HG03095 (cell line): ENCODE measurements at regions not wholly inside any gene's neighbourhood (a gene's known extent, or its start where the extent isn't known, plus 50 kb on each side); places are given as distances from the start of the nearest gene placed in this dataset.

Source experiments
- ATAC-seq: cut with Tn5 transposase; IDR thresholded peaks from one replicate; pipeline ENCODE4 v1.9.1; 2021; ENCODE audit warnings: moderate library complexity; ENCODE audit not compliant: unreplicated experiment

- ATAC-seq = no peak
These were observed 553.0 kb upstream of the ZNF462 start for GRCh38 chr9:106309925-106310324.

- no peak for ATAC-seq
These were observed 552.2 kb upstream of the ZNF462 start for GRCh38 chr9:106310782-106311181.

GRCh38 chr9:106312906-106313305 lies 550.1 kb upstream of the ZNF462 start:
- ATAC-seq = no peak

DNA sequence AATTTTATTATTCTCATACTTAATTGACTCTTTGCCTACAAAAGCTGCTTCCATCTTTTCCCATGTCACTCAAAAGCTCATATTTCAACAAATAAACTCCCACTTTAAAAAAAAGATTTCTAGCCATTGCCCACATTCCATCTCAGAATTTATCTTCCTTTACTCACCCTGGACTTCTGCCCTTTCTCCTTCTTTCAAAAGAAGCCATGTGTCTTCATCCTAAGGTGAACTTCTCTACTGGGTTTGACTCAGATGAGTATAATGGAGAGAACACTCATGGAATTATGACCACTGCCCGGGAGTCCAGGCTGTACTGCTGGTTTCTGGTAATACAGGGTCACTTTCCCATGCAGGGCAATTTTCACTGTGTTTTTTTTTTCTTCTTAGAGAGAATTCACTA lies 548.5 kb upstream of the ZNF462 start:
- no peak for ATAC-seq

- no peak for ATAC-seq
These were observed 541.4 kb upstream of the ZNF462 start for GRCh38 chr9:106321394-106322180.

- no peak for ATAC-seq
These were observed 540.2 kb upstream of the ZNF462 start for GRCh38 chr9:106322706-106323245.

- ATAC-seq = no peak
These were observed 538.8 kb upstream of the ZNF462 start for GRCh38 chr9:106324053-106324585.

- ATAC-seq = no peak
These were observed 538.2 kb upstream of the ZNF462 start for GRCh38 chr9:106324591-106325280.

GRCh38 chr9:106326493-106326892 lies 536.5 kb upstream of the ZNF462 start:
- no peak for ATAC-seq

DNA sequence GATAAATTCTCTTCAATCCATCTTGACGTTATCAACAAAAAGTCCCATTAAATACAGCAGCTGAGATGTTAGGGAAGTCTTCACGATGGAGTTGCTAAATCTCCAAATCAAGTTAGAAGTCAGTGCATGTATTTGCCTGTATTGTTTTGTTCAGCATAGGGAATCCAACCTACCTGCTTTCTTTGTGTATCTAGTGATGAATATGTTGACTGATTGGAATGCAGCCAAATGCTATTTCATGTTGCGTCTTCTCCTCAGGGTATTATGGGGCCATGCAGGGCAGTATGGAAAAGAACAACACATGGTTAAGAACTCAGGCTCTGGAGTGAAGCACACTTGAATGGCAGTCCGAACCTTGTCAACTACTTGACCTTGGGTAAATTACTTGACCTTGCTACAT lies 529.5 kb upstream of the ZNF462 start:
- no peak for ATAC-seq

- ATAC-seq = no peak
These were observed 528.9 kb upstream of the ZNF462 start for GRCh38 chr9:106334081-106334480.

- no peak for ATAC-seq
These were observed 523.1 kb upstream of the ZNF462 start for GRCh38 chr9:106339882-106340281.

GRCh38 chr9:106350777-106351176 lies 512.2 kb upstream of the ZNF462 start:
- ATAC-seq = no peak

GRCh38 chr9:106356924-106357323 lies 506.0 kb upstream of the ZNF462 start:
- ATAC-seq = no peak

- no peak for ATAC-seq
These were observed 504.6 kb upstream of the ZNF462 start for GRCh38 chr9:106358331-106358730.

- no peak for ATAC-seq
These were observed 486.3 kb upstream of the ZNF462 start for GRCh38 chr9:106376689-106377088.

DNA sequence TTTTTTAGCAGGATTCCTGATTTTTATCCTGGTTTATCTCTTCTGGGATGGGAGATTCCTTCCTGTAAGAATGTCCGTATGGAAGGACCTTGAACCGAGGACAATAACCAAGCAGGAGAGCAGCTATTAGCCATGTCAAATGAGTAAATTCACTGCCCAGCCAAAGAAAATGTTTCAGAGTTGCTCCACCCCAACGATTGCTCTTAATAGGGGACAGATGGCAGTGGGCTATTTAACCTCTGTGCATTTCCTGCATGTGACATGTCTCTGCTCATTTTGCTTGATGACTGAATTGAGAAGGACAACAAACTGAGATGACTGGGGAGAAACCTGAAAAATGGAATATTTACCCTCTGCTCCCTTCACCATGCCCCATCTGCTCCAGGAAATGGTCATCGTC lies 479.9 kb upstream of the ZNF462 start:
- no peak for ATAC-seq

DNA sequence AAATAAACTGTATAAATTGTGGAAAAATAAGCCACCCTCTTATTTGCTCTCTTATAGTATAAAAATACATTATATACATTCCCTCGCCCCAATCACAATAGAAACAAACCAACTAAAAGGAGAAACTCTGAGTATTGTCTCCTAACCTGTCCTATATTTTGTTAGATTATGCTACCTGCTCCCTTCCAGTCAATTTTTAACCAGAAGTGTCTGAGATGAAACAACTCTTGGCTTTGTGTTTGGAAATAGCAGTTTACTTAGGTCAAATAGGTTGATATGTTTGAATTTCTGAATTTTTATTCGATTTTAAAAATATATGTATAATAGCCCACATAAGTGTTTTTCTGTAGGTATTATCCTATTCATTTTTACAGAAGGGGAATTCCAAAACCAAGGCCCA lies 475.0 kb upstream of the ZNF462 start:
- no peak for ATAC-seq

- no peak for ATAC-seq
These were observed 469.7 kb upstream of the ZNF462 start for GRCh38 chr9:106393226-106393625.

DNA sequence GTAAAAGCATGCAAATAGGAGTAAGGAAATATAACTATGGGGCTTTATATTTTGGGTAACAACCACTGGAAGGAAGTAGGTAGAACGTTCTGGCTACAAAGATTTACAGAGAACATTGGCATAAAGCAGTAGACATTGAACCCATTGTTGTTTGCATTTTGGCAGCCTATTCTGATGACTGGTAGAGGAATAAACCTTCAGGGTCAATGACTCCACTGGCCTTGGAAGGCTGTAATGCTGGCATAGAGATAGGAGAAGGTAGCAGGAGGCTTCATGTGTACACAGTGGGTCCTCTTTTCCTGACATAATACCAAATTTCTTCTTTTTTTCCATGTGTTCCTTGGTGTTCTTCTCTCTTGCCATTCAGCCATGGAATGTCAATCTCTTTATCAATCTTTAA lies 462.8 kb upstream of the ZNF462 start:
- no peak for ATAC-seq

DNA sequence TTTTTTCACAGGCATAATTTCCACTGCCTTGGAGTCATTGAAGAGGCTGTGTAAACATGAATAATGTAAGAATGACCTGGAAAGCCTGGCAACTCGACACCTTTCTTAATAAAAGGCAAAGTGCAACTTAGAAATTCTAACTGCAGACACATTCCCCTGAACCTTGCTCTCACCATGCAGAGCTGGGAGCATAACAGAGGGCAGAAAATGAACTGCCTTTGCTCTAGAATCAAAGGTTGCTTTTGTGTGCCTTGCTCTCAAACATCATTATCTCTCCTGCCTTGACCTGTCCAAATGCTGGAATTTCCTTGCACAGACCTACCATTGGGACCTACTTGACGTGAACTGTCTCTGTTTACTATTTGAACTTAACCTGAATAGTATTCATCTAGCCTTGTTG lies 462.0 kb upstream of the ZNF462 start:
- ATAC-seq = no peak

- no peak for ATAC-seq
These were observed 459.9 kb upstream of the ZNF462 start for GRCh38 chr9:106403081-106403480.
